ENCODE measurements at regions not wholly inside any gene's neighbourhood (a gene's known extent, or its start where the extent isn't known, plus 50 kb on each side); places are given as distances from the start of the nearest gene placed in this dataset.

DNA sequence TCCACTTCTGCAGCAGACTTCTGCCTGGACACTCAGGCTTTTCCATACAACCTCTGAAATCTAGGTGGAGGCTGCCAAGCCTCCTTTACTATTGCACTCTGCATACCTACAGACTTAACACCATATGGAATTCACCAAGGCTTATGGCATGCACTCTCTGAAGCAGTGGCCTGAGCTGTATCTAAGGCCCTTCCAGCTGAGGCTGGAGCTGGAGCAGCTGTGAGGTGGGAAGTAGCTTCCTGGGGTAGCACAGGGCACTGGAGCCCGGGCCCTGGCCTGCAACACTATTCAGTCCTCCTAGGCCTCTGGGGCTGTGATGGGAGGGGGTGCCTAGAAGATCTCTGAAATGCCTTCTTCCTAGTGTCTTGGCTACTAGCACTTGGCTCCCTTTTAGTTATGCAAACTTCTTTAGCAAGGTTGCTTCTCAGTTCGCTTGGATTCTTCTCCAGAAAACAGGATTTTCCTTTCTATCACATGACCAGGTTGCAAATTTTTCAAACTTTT, 186.6 kb upstream of the RORA start:
- CTCF ChIA-PET = no interaction called here
- TF ChIP-seq, protein P1, sequence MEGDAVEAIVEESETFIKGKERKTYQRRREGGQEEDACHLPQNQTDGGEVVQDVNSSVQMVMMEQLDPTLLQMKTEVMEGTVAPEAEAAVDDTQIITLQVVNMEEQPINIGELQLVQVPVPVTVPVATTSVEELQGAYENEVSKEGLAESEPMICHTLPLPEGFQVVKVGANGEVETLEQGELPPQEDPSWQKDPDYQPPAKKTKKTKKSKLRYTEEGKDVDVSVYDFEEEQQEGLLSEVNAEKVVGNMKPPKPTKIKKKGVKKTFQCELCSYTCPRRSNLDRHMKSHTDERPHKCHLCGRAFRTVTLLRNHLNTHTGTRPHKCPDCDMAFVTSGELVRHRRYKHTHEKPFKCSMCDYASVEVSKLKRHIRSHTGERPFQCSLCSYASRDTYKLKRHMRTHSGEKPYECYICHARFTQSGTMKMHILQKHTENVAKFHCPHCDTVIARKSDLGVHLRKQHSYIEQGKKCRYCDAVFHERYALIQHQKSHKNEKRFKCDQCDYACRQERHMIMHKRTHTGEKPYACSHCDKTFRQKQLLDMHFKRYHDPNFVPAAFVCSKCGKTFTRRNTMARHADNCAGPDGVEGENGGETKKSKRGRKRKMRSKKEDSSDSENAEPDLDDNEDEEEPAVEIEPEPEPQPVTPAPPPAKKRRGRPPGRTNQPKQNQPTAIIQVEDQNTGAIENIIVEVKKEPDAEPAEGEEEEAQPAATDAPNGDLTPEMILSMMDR (IDR thresholded peaks at IDR 0.05; ENCODE audit: unreplicated experiment) = no peak
- no peaks in the 10 kb centered on the region for H3K36me3 Mint-ChIP-seq (ENCODE audit: insufficient read depth, unreplicated experiment)
- H3K4me3 Mint-ChIP-seq (ENCODE audit: low read depth, unreplicated experiment) = no peak overlapping the region
- intact Hi-C loops (cut with micrococcal nuclease; ENCODE audit: unreplicated experiment) = no loop called here
- H3K27me3 Mint-ChIP-seq (ENCODE audit: unreplicated experiment) = peaks cover 37% of the 10 kb centered on the region
- no peak for DNase-seq
- no peaks in the 10 kb centered on the region for H3K4me1 Mint-ChIP-seq (ENCODE audit: low read depth, unreplicated experiment)
- BruUV-seq (replicated peaks) = no TSS peak
- no peak overlapping the region for H3K27ac Mint-ChIP-seq (ENCODE audit: unreplicated experiment)
- peaks cover 2% of the 10 kb centered on the region for H3K9me3 Mint-ChIP-seq (ENCODE audit: low read depth, unreplicated experiment)

DNA sequence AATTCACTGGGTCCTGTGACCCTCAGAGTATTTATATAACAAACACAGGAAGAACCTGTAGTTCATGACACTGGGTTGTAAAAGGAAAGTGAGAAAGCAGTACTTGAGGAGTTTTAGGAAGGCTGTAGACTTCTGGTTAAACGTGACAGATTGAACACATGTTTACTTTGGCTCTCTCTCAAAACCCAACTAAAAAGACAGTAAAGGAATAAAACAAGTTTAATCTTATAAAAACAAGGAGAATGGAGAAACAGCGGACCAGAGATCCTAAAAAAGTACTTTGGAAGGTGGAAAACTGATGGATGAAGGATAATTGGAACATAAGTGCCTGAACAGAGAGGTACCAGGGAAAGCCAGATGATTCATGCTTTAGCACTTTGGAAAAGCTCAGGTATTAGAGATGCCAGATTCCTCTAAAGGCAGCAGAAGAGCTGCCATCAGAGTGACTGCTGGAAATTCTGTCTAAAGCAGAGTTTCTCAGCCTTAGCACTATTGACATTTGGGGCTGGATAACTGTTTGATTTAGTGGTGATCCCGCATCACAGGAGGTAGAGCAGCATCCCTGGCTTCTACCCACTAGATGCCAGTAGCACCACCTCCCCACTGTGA, 182.9 kb upstream of the RORA start:
- no peak overlapping the region for H3K27ac Mint-ChIP-seq (ENCODE audit: unreplicated experiment)
- no peak for DNase-seq
- no peaks in the 10 kb centered on the region for H3K4me1 Mint-ChIP-seq (ENCODE audit: low read depth, unreplicated experiment)
- no TSS peak for BruUV-seq (replicated peaks)
- intact Hi-C loops (cut with micrococcal nuclease; ENCODE audit: unreplicated experiment) = loop anchor here (5.0 kb wide), 1 partner anchor 1115 kb away; no protein-coding TSS in a partner anchor
- H3K27me3 Mint-ChIP-seq (ENCODE audit: unreplicated experiment) = peaks cover 43% of the 10 kb centered on the region
- no peak overlapping the region for H3K4me3 Mint-ChIP-seq (ENCODE audit: low read depth, unreplicated experiment)
- CTCF ChIA-PET = no interaction called here
- H3K9me3 Mint-ChIP-seq (ENCODE audit: low read depth, unreplicated experiment) = peaks cover 3% of the 10 kb centered on the region
- TF ChIP-seq, protein P1 (IDR thresholded peaks at IDR 0.05; ENCODE audit: unreplicated experiment) = no peak
- no peaks in the 10 kb centered on the region for H3K36me3 Mint-ChIP-seq (ENCODE audit: insufficient read depth, unreplicated experiment)

DNA sequence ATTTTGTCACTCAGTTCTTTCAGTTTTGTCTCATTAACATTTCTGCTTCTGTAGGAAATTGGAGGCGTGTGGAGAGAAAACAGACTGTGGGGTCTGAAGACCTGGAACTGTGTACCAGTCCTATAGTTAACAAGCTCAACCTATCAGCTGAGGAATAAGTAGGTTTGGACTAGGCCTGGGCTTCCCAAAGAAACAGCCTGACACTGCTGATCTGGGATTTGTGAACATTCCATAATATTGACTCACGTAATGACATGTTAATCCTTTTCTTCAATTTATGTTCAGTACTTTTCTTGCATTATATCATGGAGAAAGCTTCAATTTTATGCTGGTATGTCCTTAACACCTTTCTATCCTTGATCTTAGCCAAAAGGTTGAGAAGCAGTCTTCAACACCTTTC, 181.6 kb upstream of the RORA start:
- DNase-seq = no peak
- intact Hi-C loops (cut with micrococcal nuclease; ENCODE audit: unreplicated experiment) = loop anchor here (5.0 kb wide), 1 partner anchor 1117 kb away; no protein-coding TSS in a partner anchor
- CTCF ChIA-PET = no interaction called here
- no peak overlapping the region for H3K4me3 Mint-ChIP-seq (ENCODE audit: low read depth, unreplicated experiment)
- TF ChIP-seq, protein P1 (IDR thresholded peaks at IDR 0.05; ENCODE audit: unreplicated experiment) = no peak
- peaks cover 49% of the 10 kb centered on the region for H3K27me3 Mint-ChIP-seq (ENCODE audit: unreplicated experiment)
- no peak overlapping the region for H3K27ac Mint-ChIP-seq (ENCODE audit: unreplicated experiment)
- H3K36me3 Mint-ChIP-seq (ENCODE audit: insufficient read depth, unreplicated experiment) = no peaks in the 10 kb centered on the region
- no TSS peak for BruUV-seq (replicated peaks)
- peaks cover 3% of the 10 kb centered on the region for H3K9me3 Mint-ChIP-seq (ENCODE audit: low read depth, unreplicated experiment)
- no peaks in the 10 kb centered on the region for H3K4me1 Mint-ChIP-seq (ENCODE audit: low read depth, unreplicated experiment)

- BruUV-seq (replicated peaks) = no TSS peak
- no peak for DNase-seq
- intact Hi-C loops (cut with micrococcal nuclease; ENCODE audit: unreplicated experiment) = no loop called here
- Mint-ChIP-seq H3K4me3 (ENCODE audit: low read depth, unreplicated experiment) (no peak overlapping the region), H3K27me3 (ENCODE audit: unreplicated experiment) (peaks cover 70% of the 10 kb centered on the region), H3K4me1 (ENCODE audit: low read depth, unreplicated experiment) (no peaks in the 10 kb centered on the region), H3K9me3 (ENCODE audit: low read depth, unreplicated experiment) (peaks cover 9% of the 10 kb centered on the region), H3K27ac (ENCODE audit: unreplicated experiment) (no peak overlapping the region), H3K36me3 (ENCODE audit: insufficient read depth, unreplicated experiment) (no peaks in the 10 kb centered on the region)
- CTCF ChIA-PET = no interaction called here
- TF ChIP-seq, protein P1 (IDR thresholded peaks at IDR 0.05; ENCODE audit: unreplicated experiment) = no peak
Measured at GRCh38 chr15:61404567-61404966, 175.5 kb upstream of the RORA start.

All from Calu3 (cell line).